ENCODE measurements at regions not wholly inside any gene's neighbourhood (a gene's known extent, or its start where the extent isn't known, plus 50 kb on each side); places are given as distances from the start of the nearest gene placed in this dataset.

GRCh38 chr11:15745266-15745665, 611.1 kb downstream of the SOX6 start:
- DNase-seq = no peak

GRCh38 chr11:15747671-15748070, 608.7 kb downstream of the SOX6 start:
- no peak for DNase-seq

GRCh38 chr11:15748132-15748531, 608.2 kb downstream of the SOX6 start:
- no peak for DNase-seq

- DNase-seq = no peak
Observed at GRCh38 chr11:15748741-15749140, 607.6 kb downstream of the SOX6 start.

GRCh38 chr11:15750535-15751308, 605.6 kb downstream of the SOX6 start:
- no peak for DNase-seq

GRCh38 chr11:15754221-15754620, 602.1 kb downstream of the SOX6 start:
- no peak for DNase-seq

GRCh38 chr11:15757048-15757698, 599.2 kb downstream of the SOX6 start:
- DNase-seq = no peak

- no peak for DNase-seq
Observed at GRCh38 chr11:15758857-15759465, 597.4 kb downstream of the SOX6 start.

- DNase-seq = no peak
Observed at GRCh38 chr11:15761235-15761634, 595.1 kb downstream of the SOX6 start.

- no peak for DNase-seq
Observed at GRCh38 chr11:15764326-15764725, 592.0 kb downstream of the SOX6 start.

- DNase-seq = no peak
Observed at GRCh38 chr11:15764948-15765347, 591.4 kb downstream of the SOX6 start.

- no peak for DNase-seq
Observed at GRCh38 chr11:15765530-15765929, 590.8 kb downstream of the SOX6 start.

- no peak for DNase-seq
Observed at GRCh38 chr11:15768321-15768720, 588.0 kb downstream of the SOX6 start.

- DNase-seq = no peak
Observed at GRCh38 chr11:15769203-15769602, 587.1 kb downstream of the SOX6 start.

- no peak for DNase-seq
Observed at GRCh38 chr11:15770798-15771414, 585.4 kb downstream of the SOX6 start.

GRCh38 chr11:15772547-15772946, 583.8 kb downstream of the SOX6 start:
- no peak for DNase-seq

- DNase-seq = no peak
Observed at GRCh38 chr11:15772981-15773380, 583.4 kb downstream of the SOX6 start.

- no peak for DNase-seq
Observed at GRCh38 chr11:15773476-15774387, 582.6 kb downstream of the SOX6 start.

GRCh38 chr11:15774388-15774939, 581.9 kb downstream of the SOX6 start:
- no peak for DNase-seq

GRCh38 chr11:15775015-15775541, 581.3 kb downstream of the SOX6 start:
- no peak for DNase-seq

- no peak for DNase-seq
Observed at GRCh38 chr11:15775797-15776196, 580.5 kb downstream of the SOX6 start.

GRCh38 chr11:15776366-15776765, 580.0 kb downstream of the SOX6 start:
- DNase-seq = no peak
